Pancreas (tissue), 10 donors: ENCODE measurements at regions not wholly inside any gene's neighbourhood (a gene's known extent, or its start where the extent isn't known, plus 50 kb on each side); places are given as distances from the start of the nearest gene placed in this dataset.

Experiments
- ATAC-seq, 4 donors: fragments of 200-7000 bp; cut with Tn5 transposase; one replicate each; pipeline versions ENCODE4 v1.8.0 to v1.9.1; 2020; ENCODE audit warnings: mild to moderate bottlenecking in 4 of 4, moderate library complexity in 4 of 4
- DNase-seq, 6 donors: peaks; one replicate each; pipeline ENCODE4 v3.0.0-alpha.2; 2020
- FAIRE-seq: peaks from 2 replicates; lab custom pipeline; 2012; peaks lifted over from hg19 to GRCh38; lab: Jason Lieb, UNC
- H3K27ac ChIP-seq, 4 donors: fragments of 200-600 bp; sonication (generic); 1 replicate in 3 of 4; 2 replicates in 1 of 4; pipeline versions ENCODE4 v1.5.0 to v1.8.0; 2020
- H3K27me3 ChIP-seq, 4 donors: fragments of 200-600 bp; one replicate each; pipeline ENCODE4 v1.8.0; 2021
- H3K36me3 ChIP-seq, 3 donors: fragments of 200-600 bp; sonication (generic) in 1 of 3; one replicate each; pipeline versions ENCODE4 v1.5.0 to v1.8.0; 2020 to 2021
- H3K4me1 ChIP-seq, 3 donors: fragments of 200-600 bp; one replicate each; pipeline ENCODE4 v1.8.0; 2021
- H3K4me3 ChIP-seq, 4 donors: fragments of 200-600 bp; sonication (generic) in 2 of 4; one replicate each; pipeline versions ENCODE4 v1.5.0 to v1.8.0; 2020 to 2021
- H3K9me3 ChIP-seq, 4 donors: fragments of 200-600 bp; one replicate each; pipeline ENCODE4 v1.8.0; 2021
- WGBS, 2 donors: extraction: QIAGEN DNeasy Blood & Tissue Kit; methylation state at CpG; one replicate each; pipeline ENCODE4 v1.1.7; 2013; 5-methylcytosine and 5-hydroxymethylcytosine counted together
- intact Hi-C, 3 donors: fragments of 100-400 bp; cut with DNase I; formaldehyde crosslinking; loops; one replicate each; pipeline versions ENCODE4 v1.11.1 to v1.14.2; 2022
- TF ChIP-seq, protein P1 (sequence below), 4 donors: fragments of 200-600 bp; sonication (generic) in 3 of 4; IDR thresholded peaks; one replicate each; pipeline versions ENCODE4 v1.5.0 to v1.8.0; 2021; ENCODE audit warnings: antibody characterized with exemption in 4 of 4
- donor health status: healthy with polysubstance abuse.
- donor health status: DM: no; HTN: no; CAD: no; lungs with moderate emphysema.
- donor health status: DM: no; HTN: no; CAD: no.
- donor health status: control.
- donor health status: control.
- donor health status: Bipolar disorder and iron deficiency.
- donor health status: DM: yes; HTN: yes; CAD: no.
- donor health status: DM: no; HTN: no; CAD: no.
- donor health status: DM: no; HTN: no; CAD: no.
- donor health status: DM: yes; HTN: yes; CAD: no.

DNA sequence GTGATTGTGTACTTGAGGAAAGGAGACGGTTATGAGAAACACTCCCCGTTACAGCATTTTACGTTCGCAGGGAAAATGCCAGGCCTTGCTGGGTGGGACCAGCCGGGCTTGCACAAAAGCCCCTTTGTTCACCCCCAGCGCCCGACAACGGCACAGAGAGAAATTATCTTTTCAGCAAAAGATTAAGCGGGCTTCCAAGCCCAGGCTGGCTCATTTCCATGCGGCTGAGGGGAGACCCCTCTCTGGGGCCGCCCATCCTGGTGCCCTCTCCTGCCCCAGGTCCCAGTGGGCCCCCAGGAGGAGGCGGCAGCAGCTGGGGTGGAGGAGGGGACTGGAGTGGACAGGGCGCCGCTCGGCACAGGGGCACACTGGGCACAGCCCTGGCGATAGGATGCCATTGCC, 50.8 kb upstream of the NOTCH1 start:
- TF ChIP-seq, protein P1, sequence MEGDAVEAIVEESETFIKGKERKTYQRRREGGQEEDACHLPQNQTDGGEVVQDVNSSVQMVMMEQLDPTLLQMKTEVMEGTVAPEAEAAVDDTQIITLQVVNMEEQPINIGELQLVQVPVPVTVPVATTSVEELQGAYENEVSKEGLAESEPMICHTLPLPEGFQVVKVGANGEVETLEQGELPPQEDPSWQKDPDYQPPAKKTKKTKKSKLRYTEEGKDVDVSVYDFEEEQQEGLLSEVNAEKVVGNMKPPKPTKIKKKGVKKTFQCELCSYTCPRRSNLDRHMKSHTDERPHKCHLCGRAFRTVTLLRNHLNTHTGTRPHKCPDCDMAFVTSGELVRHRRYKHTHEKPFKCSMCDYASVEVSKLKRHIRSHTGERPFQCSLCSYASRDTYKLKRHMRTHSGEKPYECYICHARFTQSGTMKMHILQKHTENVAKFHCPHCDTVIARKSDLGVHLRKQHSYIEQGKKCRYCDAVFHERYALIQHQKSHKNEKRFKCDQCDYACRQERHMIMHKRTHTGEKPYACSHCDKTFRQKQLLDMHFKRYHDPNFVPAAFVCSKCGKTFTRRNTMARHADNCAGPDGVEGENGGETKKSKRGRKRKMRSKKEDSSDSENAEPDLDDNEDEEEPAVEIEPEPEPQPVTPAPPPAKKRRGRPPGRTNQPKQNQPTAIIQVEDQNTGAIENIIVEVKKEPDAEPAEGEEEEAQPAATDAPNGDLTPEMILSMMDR (IDR thresholded peaks at IDR 0.05), result no peak
- Histone ChIP-seq H3K27ac (peak overlapping the region in 3 of 4 donors; percentile 39 to 58 (median 41)), H3K27me3 (no peaks in the 10 kb centered on the region), H3K9me3 (no peaks in the 10 kb centered on the region), H3K4me1 (peaks cover 0 to 3% (median 0%) of the 10 kb centered on the region in 3 donors), H3K4me3 (no peak overlapping the region), H3K36me3 (no peaks in the 10 kb centered on the region)
- intact Hi-C loops, result no loop called here
- 72 to 75% methylated on average over 16 of the region's 16 CpGs for WGBS, 2 donors
- FAIRE-seq (no peak), DNase-seq (peak in 2 of 6 donors; percentile 41 to 54), ATAC-seq (peak in 3 of 4 donors; percentile 25 to 49 (median 48))

DNA sequence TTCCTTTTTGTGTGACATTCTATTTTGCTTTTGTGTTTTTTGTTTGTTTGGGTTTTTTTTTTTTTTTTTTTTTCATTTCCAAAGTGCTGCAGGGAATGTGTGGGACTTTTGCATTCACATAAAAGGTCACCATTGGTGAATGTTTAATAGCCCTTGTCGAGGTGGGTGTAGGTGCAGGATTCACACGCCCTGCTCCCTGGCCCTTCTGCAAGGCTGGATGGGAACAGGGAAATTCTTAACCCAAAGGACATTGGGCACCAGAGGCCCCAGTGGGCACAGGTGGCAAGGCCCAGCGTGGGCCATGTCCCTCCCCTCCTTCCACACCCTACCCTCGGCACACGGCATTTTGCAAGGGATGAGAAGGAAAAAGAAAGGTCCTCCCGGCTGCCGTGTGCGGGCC, 50.4 kb upstream of the NOTCH1 start:
- Histone ChIP-seq H3K9me3 (no peaks in the 10 kb centered on the region), H3K27ac (peak overlapping the region in 3 of 4 donors; percentile 39 to 58 (median 41)), H3K36me3 (no peaks in the 10 kb centered on the region), H3K4me3 (no peak overlapping the region), H3K4me1 (peaks cover 0 to 3% (median 0%) of the 10 kb centered on the region in 3 donors), H3K27me3 (no peaks in the 10 kb centered on the region)
- peak in 1 of 6 donors; percentile 14 for DNase-seq
- 52 to 54% methylated on average over 8 of the region's 8 CpGs for WGBS, 2 donors
- peak in 3 of 4 donors; percentile 36 to 55 (median 41) for ATAC-seq
- FAIRE-seq, result no peak
- intact Hi-C loops, result no loop called here
- TF ChIP-seq, protein P1 (IDR thresholded peaks at IDR 0.05), result no peak

DNA sequence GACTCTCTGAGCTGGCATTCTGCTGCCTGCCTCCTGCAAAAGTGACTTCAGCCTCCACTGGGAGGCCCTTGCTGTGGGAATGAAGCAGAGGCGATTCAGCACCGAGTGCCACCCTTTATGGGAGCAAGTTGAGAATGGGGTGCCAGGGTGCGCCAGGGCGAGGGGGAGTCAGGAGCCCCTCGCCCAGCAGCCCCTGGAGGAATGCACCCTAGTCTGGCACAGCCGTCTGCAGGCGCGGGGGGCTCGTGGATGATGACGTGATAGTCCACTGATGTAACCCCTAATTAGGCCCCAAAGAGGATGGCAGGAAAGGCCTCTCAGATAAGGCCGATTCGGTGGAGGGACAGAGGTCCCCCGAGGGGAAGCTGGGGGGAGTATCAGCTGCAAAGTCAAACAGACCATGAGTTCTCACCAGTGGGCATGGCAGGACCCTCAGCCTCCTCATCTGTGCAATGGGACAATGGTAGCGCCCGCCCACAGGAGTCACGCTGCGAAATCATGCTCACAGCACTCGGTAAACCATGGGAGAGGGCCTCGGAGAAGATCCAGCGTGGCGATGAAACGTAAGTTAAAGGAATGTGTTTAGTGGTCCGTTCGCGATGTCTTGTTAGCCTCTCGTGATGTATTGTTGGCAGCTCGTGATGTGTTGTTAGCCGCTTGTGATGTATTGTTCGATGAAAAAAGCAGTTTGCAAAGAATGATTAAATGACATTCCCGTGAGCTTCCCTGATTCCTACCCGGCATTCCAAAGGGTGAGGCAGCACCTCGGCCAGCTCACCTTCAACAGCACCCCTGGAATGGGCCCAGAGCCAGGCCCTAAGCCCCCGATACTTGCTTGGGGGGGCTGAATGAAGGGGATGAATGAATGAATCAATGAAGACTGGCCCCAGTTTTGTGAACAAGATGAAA, 49.7 kb upstream of the NOTCH1 start:
- Histone ChIP-seq H3K4me3 (no peak overlapping the region), H3K27me3 (no peaks in the 10 kb centered on the region), H3K27ac (no peak overlapping the region), H3K36me3 (no peaks in the 10 kb centered on the region), H3K4me1 (peaks cover 0 to 3% (median 0%) of the 10 kb centered on the region in 3 donors), H3K9me3 (no peaks in the 10 kb centered on the region)
- intact Hi-C loops, result no loop called here
- ATAC-seq (peak in 1 of 4 donors; percentile 8), FAIRE-seq (no peak), DNase-seq (peak in 1 of 6 donors; percentile 36)
- 60 to 70% methylated on average over 33 of the region's 33 CpGs for WGBS, 2 donors
- TF ChIP-seq, protein P1 (IDR thresholded peaks at IDR 0.05), result no peak
